Neuronal stem cell (in vitro differentiated cells): ENCODE measurements at regions not wholly inside any gene's neighbourhood (a gene's known extent, or its start where the extent isn't known, plus 50 kb on each side); places are given as distances from the start of the nearest gene placed in this dataset.
A peak's percentile ranks its signal among the peaks of the same experiment; 100 is the strongest.

Experiments used
- DNase-seq: peaks from one replicate; pipeline ENCODE4 v3.0.0-alpha.2; 2013; ENCODE audit warnings: low spot score
- H2AFZ ChIP-seq: one replicate; pipeline ENCODE4 v1.6.1; 2013; ENCODE audit warnings: mild to moderate bottlenecking, low read length, inconsistent platforms
- H2AK5ac ChIP-seq: 2 replicates; pipeline ENCODE4 v1.6.1; 2013; ENCODE audit warnings: low read depth, mild to moderate bottlenecking, inconsistent platforms, low read length, moderate library complexity, mixed read lengths
- H2BK120ac ChIP-seq: 2 replicates; pipeline ENCODE4 v1.6.1; 2013; ENCODE audit warnings: low read depth, mild to moderate bottlenecking, inconsistent platforms, low read length, moderate library complexity, mixed read lengths
- H2BK12ac ChIP-seq: one replicate; pipeline ENCODE4 v1.6.1; 2013; ENCODE audit warnings: low read length, inconsistent platforms
- H2BK15ac ChIP-seq: 2 replicates; pipeline ENCODE4 v1.6.1; 2013; ENCODE audit warnings: mild to moderate bottlenecking, low read length, inconsistent platforms, mixed read lengths
- H2BK5ac ChIP-seq: one replicate; pipeline ENCODE4 v1.6.1; 2013; ENCODE audit warnings: inconsistent platforms, mild to moderate bottlenecking, low read length, moderate library complexity
- H3K14ac ChIP-seq: one replicate; pipeline ENCODE4 v1.6.1; 2013; ENCODE audit warnings: low read length, inconsistent platforms
- H3K18ac ChIP-seq: 2 replicates; pipeline ENCODE4 v1.6.1; 2013; ENCODE audit warnings: low read length, inconsistent platforms
- H3K23ac ChIP-seq: 2 replicates; pipeline ENCODE4 v1.6.1; 2013; ENCODE audit warnings: low read depth, mild to moderate bottlenecking, mixed read lengths, low read length, inconsistent platforms; ENCODE audit not compliant: poor library complexity
- H3K27ac ChIP-seq: replicated peaks from 3 replicates; pipeline ENCODE4 v1.5.1; 2013; ENCODE audit warnings: low read length, inconsistent platforms
- H3K27me3 ChIP-seq, 3 experiments: 2 replicates each; pipeline ENCODE4 v1.6.1; 2013; ENCODE audit warnings: low read length in 3 of 3, mild to moderate bottlenecking in 2 of 3, inconsistent platforms in 1 of 3, low read depth in 1 of 3, mixed read lengths in 1 of 3, moderate library complexity in 1 of 3; ENCODE audit not compliant: control insufficient read depth in 3 of 3, insufficient read depth in 3 of 3
- H3K36me3 ChIP-seq, 2 donors: replicated peaks in 1 of 2; 2 replicates each; pipeline ENCODE4 v1.6.1; 2013; ENCODE audit warnings: low read length in 2 of 2; ENCODE audit not compliant: control insufficient read depth in 2 of 2, insufficient read depth in 2 of 2
- H3K4ac ChIP-seq: 2 replicates; pipeline ENCODE4 v1.6.1; 2013; ENCODE audit warnings: inconsistent platforms, mild to moderate bottlenecking, low read length, moderate library complexity
- H3K4me1 ChIP-seq, 2 donors: 1 replicate in 1 of 2; 2 replicates in 1 of 2; pipeline ENCODE4 v1.6.1; 2013; ENCODE audit warnings: low read length in 2 of 2, low read depth in 1 of 2; ENCODE audit not compliant: control insufficient read depth in 2 of 2, insufficient read depth in 1 of 2
- H3K4me2 ChIP-seq: one replicate; pipeline ENCODE4 v1.6.1; 2013; ENCODE audit warnings: mild to moderate bottlenecking, low read length, inconsistent platforms; ENCODE audit not compliant: insufficient read depth, poor library complexity, severe bottlenecking
- H3K4me3 ChIP-seq, 2 donors: 2 replicates each; pipeline ENCODE4 v1.5.1; 2013; ENCODE audit warnings: low read length in 2 of 2, mild to moderate bottlenecking in 2 of 2, inconsistent platforms in 1 of 2, moderate library complexity in 1 of 2
- H3K79me1 ChIP-seq: one replicate; pipeline ENCODE4 v1.6.1; 2013; ENCODE audit warnings: low read depth, mild to moderate bottlenecking, inconsistent platforms, low read length, moderate library complexity
- H3K9ac ChIP-seq: one replicate; pipeline ENCODE4 v1.6.1; 2013; ENCODE audit warnings: mild to moderate bottlenecking, low read depth, low read length, inconsistent platforms; ENCODE audit not compliant: poor library complexity
- H3K9me3 ChIP-seq, 2 donors: replicated peaks in 1 of 2; 2 replicates each; pipeline versions ENCODE3 to v1.6.1; 2013; ENCODE audit warnings: low read length in 2 of 2, mild to moderate bottlenecking in 2 of 2, inconsistent platforms in 1 of 2, low read depth in 1 of 2, mixed read lengths in 1 of 2, moderate library complexity in 1 of 2; ENCODE audit not compliant: control insufficient read depth in 2 of 2, insufficient read depth in 1 of 2
- H4K8ac ChIP-seq: one replicate; pipeline ENCODE4 v1.6.1; 2013; ENCODE audit warnings: low read depth, mild to moderate bottlenecking, inconsistent platforms, low read length, moderate library complexity
- H4K91ac ChIP-seq: one replicate; pipeline ENCODE4 v1.6.1; 2013; ENCODE audit warnings: low read length, low read depth, mild to moderate bottlenecking, inconsistent platforms; ENCODE audit not compliant: poor library complexity
- WGBS, 2 donors: extraction: QIAGEN DNeasy Blood & Tissue Kit; methylation state at CpG; one replicate each; pipeline ENCODE4 v1.1.7; 2013; ENCODE audit warnings: missing lambda C conversion rate in 2 of 2, mixed read lengths in 1 of 2; ENCODE audit not compliant: insufficient read length in 2 of 2, insufficient replicate concordance in 1 of 2; ENCODE audit errors: extremely low coverage in 2 of 2; 5-methylcytosine and 5-hydroxymethylcytosine counted together

DNA sequence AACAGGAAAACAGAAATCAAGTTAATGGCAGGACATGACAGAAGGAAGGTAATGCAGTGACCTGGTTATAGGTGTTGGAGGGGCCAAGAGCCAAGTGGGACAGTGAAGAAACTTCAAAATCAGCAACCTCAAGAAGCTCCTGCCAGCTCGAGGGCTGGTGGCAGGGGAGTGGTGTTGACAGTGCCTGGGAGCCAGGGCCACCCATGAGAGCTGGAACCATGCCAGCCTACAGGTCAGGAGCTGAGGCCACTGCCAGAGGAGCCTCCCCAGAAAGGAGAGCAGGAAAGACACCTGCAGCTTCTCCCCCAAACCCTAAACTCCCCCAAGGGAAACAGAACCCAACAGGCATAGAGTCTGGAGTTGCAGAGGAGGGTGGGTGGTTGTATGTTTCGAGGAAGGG lies 262.1 kb downstream of the LRFN2 start:
- H4K8ac ChIP-seq: no peak overlapping the region
- H2BK12ac ChIP-seq: no peak overlapping the region
- H4K91ac ChIP-seq: no peak overlapping the region
- no peak overlapping the region for H2AFZ ChIP-seq
- no peak overlapping the region for H2BK5ac ChIP-seq
- no peak overlapping the region for H3K27ac ChIP-seq
- H3K9ac ChIP-seq: no peak overlapping the region
- no peak overlapping the region for H3K14ac ChIP-seq
- no peak overlapping the region for H3K4me2 ChIP-seq
- H3K4ac ChIP-seq: no peak overlapping the region
- DNase-seq: no peak
- no peaks in the 10 kb centered on the region for H3K36me3 ChIP-seq
- no peak overlapping the region for H3K4me3 ChIP-seq
- no peak overlapping the region for H3K18ac ChIP-seq
- H3K4me1 ChIP-seq: no peaks in the 10 kb centered on the region
- H2AK5ac ChIP-seq: no peak overlapping the region
- H2BK15ac ChIP-seq: no peak overlapping the region
- WGBS, 2 donors: no CpG with 5 or more reads among the region's 2 CpGs
- no peak overlapping the region for H3K23ac ChIP-seq
- no peaks in the 10 kb centered on the region for H3K79me1 ChIP-seq
- H3K27me3 ChIP-seq: peaks cover 0 to 3% (median 0%) of the 10 kb centered on the region in 3 experiments
- no peaks in the 10 kb centered on the region for H3K9me3 ChIP-seq
- H2BK120ac ChIP-seq: no peak overlapping the region

DNA sequence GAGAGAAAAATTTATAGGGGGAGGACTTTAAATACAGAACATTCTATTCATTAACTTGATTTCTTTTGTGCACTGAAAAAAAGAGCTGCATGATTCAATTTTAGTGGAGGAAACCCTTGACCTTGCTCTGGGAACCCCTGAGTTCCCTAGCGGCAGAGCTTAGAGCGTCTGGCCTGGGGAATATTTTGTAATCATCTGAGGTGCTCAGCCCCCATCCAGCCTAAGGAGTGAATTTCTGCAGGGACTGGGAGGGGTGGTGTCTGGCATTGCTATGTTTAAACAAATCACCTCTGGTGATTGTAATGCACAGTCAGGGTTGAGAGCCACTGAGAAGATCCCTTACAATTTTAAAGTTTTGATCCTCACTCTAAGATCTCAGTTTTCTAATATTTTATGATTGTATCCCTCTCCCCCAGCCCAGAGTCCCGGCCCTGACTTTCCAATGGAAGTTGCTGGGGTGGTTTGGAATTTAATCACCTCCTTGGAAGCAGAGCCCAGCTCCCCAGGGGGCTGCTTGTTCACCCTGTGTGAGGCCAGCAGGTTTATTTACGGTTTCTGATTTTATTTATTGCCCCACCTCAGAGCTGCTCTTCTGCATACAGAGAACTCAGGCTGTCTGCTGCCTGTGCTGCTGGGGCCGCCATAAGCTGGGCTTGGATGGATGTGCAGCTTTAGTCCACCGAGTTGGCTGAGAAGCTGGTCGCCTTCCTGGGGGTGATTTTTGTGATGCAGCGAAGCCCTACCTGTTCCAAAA lies 263.1 kb downstream of the LRFN2 start:
- peaks cover 0 to 2% (median 0%) of the 10 kb centered on the region in 3 experiments for H3K27me3 ChIP-seq
- no peak overlapping the region for H3K4me3 ChIP-seq
- H2BK12ac ChIP-seq: no peak overlapping the region
- H3K27ac ChIP-seq: no peak overlapping the region
- no peak overlapping the region for H2BK5ac ChIP-seq
- no peak overlapping the region for H2BK15ac ChIP-seq
- H2AK5ac ChIP-seq: no peak overlapping the region
- no peak overlapping the region for H2BK120ac ChIP-seq
- no peak overlapping the region for H4K8ac ChIP-seq
- H3K9ac ChIP-seq: no peak overlapping the region
- no peaks in the 10 kb centered on the region for H3K4me1 ChIP-seq
- H2AFZ ChIP-seq: no peak overlapping the region
- WGBS, 2 donors: no CpG with 5 or more reads among the region's 8 CpGs
- H3K9me3 ChIP-seq: no peaks in the 10 kb centered on the region
- no peak overlapping the region for H3K23ac ChIP-seq
- no peaks in the 10 kb centered on the region for H3K79me1 ChIP-seq
- H3K4ac ChIP-seq: no peak overlapping the region
- H4K91ac ChIP-seq: no peak overlapping the region
- no peaks in the 10 kb centered on the region for H3K36me3 ChIP-seq
- no peak overlapping the region for H3K14ac ChIP-seq
- no peak for DNase-seq
- H3K18ac ChIP-seq: no peak overlapping the region
- H3K4me2 ChIP-seq: no peak overlapping the region

- Histone ChIP-seq H3K27ac (no peak overlapping the region), H3K79me1 (peaks cover 2% of the 10 kb centered on the region), H2BK5ac (no peak overlapping the region), H4K8ac (no peak overlapping the region), H2AFZ (no peak overlapping the region), H2BK15ac (no peak overlapping the region), H2AK5ac (no peak overlapping the region), H3K18ac (no peak overlapping the region), H3K9me3 (no peaks in the 10 kb centered on the region), H3K4me1 (no peaks in the 10 kb centered on the region), H3K4me3 (peak overlapping the region in 1 of 2 donors; percentile 42), H4K91ac (no peak overlapping the region), H2BK12ac (no peak overlapping the region), H3K36me3 (no peaks in the 10 kb centered on the region), H3K4ac (no peak overlapping the region), H3K4me2 (no peak overlapping the region), H3K23ac (no peak overlapping the region), H3K27me3 (no peaks in the 10 kb centered on the region), H2BK120ac (no peak overlapping the region), H3K9ac (no peak overlapping the region), H3K14ac (no peak overlapping the region)
- no peak for DNase-seq
- no CpG with 5 or more reads among the region's 9 CpGs for WGBS, 2 donors
These were observed 264.8 kb downstream of the LRFN2 start for GRCh38 chr6:40322336-40322735.

- Histone ChIP-seq H2AK5ac (no peak overlapping the region), H2BK120ac (no peak overlapping the region), H4K91ac (no peak overlapping the region), H3K9ac (no peak overlapping the region), H2BK12ac (no peak overlapping the region), H3K4me2 (no peak overlapping the region), H3K18ac (no peak overlapping the region), H3K79me1 (peaks cover 2% of the 10 kb centered on the region), H2BK5ac (no peak overlapping the region), H3K36me3 (no peaks in the 10 kb centered on the region), H3K27me3 (no peaks in the 10 kb centered on the region), H3K14ac (no peak overlapping the region), H3K4me3 (no peak overlapping the region), H3K4me1 (no peaks in the 10 kb centered on the region), H2AFZ (no peak overlapping the region), H2BK15ac (no peak overlapping the region), H3K4ac (no peak overlapping the region), H4K8ac (no peak overlapping the region), H3K23ac (no peak overlapping the region), H3K9me3 (no peaks in the 10 kb centered on the region), H3K27ac (no peak overlapping the region)
- WGBS, 2 donors: no CpG with 5 or more reads among the region's 7 CpGs
- DNase-seq: no peak
These were observed 265.5 kb downstream of the LRFN2 start for GRCh38 chr6:40321616-40322015.
